GM18861 (cell line): ENCODE measurements at regions not wholly inside any gene's neighbourhood (a gene's known extent, or its start where the extent isn't known, plus 50 kb on each side); places are given as distances from the start of the nearest gene placed in this dataset.
"Not testable (repeated sequence)": the region's sequence is repeated elsewhere in the genome, so short reads cannot be mapped to it uniquely, and the experiment has no call there.

Experiments
- ATAC-seq: cut with Tn5 transposase; IDR thresholded peaks from one replicate; pipeline ENCODE4 v1.9.1; 2021; ENCODE audit not compliant: unreplicated experiment

DNA sequence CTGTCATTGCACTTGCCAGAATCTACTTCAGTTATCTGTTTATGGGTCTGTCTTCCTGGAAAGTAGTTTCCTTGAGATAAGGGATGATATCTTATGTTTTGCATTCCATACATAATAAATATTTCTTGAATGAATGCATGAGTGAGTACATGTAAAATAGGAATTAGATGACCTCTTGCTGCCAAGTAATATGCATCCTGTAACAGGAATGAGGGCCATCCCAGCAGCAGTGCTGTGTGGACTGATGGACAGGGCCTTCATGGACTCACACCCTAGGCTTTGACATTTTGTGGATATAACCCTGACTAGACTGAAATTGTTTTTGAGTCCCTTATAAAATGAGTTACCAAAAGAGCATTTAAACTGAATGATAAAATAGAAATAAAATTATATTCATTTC, 77.2 kb upstream of the NEIL3 start:
- ATAC-seq = no peak

DNA sequence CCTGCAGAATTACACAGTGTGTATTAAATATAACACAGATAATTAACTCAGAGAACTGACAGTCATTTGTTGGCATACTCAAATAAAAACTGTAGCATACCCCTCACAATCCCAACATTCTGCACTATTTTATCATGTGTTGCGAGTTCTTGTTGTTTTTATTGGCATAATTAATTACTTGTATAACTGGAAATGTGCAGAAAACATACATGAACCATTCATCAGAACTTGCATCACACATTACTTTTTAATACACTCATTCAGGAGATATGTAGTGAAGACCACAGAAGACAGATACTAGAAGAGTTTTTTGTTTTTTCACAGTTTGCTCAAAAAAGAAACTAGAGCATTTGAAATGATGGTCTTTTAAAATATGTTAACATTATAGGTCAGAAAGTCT, 74.6 kb upstream of the NEIL3 start:
- no peak for ATAC-seq

DNA sequence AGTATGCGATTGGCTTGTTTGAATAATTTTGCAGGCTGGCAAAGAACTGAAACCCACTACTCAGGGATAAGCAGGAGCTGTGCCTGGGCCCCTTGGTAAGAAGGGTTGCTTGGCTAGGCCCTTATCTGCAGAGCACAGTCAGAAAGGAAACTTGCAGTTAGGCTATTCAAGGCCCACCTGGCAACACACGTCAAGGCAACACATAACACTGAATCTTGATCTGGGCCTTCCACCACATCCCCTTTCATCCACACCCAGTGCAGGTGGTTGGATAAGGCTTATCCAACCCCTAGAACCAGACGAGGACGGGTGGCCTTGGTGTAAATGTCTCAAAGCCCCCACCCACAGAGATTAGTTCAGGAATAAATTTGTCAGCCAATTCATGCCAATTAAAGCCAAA, 72.8 kb upstream of the NEIL3 start:
- no peak for ATAC-seq

DNA sequence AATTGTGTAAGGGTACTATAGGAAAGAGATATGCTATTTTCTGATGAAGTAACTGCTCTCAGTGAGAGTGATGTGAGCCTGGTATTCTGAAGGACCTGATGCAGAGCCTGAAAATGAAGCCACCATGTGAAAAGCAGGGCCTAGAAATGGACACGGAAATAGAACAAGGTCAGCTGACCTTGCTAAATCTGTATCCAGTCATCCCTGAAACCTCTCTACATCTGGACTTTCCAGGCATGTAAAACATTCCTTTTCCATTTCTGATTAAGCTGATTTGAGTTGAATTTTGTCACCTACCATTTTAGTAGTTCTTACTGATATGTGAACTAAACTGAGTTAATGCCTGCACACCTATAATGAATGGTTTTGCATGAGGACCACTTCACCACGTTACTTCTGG, 72.4 kb upstream of the NEIL3 start:
- ATAC-seq = no peak

DNA sequence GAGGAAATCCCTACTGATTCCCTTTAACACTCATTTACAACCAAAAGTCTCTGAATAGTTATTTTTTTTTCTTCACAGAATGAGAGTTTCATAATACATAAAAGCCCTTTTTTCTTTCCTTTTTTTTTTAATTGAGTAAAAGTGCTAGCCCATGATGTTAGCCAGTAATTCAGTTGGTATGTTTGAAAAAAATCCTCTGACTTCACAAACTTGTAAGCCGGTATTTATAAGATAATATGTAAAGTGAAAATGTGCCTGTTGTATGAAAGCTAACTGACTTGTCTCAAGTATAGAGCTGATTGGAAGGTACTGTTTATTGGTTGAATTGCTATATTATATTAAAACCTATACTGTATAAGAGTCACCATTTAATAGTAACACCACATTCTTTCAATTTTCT, 70.2 kb upstream of the NEIL3 start:
- no peak for ATAC-seq

DNA sequence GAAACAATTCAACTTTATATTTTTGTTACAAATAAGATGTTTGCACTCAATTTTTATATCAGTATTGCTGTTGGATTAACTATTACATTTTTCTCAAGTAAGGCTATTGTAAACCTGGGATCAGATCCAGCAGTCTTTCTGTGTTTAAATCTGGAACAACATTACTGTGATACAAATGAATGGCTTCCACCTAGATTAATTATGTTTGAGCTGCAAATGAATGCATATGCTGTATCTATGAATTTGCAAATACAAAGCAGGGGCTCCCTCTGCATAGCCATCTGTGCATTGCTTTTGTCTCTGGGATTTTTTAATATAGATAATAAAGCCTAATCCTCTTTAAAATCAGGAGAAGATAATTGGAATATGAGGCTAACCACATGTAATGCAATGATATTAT, 69.8 kb upstream of the NEIL3 start:
- no peak for ATAC-seq

DNA sequence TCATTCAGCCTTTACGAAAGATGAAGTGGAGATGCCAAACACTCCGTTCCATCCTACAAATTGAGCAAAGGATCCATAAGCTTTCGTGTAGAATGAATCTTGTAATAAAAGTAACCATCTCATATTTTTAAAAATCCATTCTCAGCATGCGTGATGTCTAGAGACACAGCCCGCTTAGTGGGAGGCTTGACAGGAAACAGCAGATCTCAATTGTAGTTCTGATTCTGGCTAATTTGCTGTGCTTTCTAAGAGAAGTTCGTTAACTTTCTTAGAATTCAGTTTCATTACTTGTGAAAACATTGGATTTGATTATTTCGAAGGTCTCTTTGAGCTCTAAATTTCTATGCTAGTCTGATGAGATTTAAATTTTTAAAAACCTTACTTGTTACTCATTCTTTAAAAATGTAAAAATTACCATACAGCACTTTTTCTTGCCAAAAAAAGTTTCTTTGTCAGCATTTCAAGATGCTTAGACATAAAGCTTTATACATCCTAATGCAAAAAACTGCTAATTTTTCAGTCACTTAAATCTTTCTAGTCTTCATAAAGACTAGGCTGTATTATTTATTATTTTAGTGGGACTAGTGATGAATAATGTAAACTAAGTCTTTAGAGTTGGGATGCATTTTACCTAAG, 66.9 kb upstream of the NEIL3 start:
- ATAC-seq = no peak

DNA sequence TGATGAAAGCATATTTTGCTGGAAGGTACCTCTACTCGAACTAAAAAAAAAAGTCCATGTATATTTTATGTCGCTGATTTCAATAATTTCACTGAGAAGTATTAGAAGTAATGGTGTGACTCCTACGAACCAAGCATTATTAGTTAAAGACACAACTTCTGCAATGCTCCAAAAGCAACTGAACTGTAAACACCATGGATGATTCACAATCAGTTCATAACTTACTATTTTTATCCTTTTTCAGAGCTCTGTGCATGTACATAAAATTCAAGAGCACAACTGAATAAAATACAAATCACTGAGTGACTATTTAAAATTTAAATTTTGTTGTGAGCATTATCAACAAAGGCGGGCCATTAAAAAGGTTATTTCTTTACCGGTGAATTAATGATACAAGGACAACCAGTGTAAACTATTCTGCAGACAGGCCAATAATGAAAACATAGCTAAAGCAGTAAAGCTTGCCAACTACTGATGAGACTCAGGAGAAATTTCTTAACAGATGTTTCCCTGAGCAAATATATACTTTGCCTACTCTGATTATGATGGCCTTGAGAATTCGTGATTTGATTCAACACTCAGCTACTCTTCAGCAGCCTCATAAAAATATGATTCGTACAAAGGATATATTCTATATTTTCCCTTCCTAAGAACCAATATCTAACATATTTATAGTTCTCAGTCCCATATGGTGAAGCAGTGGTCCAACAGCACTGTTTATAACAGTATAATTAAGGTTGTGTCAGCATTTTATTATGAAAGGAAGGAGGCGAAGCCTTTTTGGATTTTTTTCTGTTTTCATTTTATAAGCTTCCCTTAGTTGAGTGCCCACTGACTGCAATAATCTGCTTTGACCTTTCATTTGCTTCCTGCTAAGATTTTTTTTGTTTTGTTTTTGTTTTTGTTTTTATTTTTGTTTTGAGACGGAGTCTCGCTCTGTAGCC, 62.8 kb upstream of the NEIL3 start:
- no peak for ATAC-seq

DNA sequence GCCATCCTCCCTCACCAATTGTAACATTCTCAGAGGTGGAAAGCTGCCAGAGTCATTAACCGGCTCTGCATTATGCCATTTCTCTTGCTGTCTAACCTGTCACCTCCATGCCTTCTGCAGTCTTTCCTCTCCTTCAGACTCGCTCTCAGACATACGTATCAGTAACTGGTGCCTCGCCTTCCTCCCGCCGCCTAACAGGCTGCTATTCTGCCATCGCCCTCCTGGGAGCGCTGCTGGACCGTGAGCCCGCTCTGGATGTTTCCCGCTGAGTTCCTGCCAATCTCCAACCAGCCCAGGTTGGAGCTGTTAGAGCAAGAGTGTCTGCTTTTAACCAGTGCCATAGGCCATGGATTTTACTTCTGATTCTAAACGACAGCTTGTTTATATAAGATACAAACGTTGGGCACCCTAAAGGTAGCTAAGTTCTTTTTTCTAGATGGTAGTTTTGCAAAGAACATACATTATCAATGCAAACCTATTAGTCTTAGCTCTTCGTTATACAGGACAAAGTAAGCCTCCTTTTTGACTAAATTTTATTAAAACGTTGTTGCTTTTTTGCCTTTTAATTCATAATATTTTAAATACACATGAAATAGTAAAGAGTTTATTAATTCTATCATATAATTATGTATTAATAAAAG, 59.5 kb upstream of the NEIL3 start:
- peak; percentile 98 for ATAC-seq

DNA sequence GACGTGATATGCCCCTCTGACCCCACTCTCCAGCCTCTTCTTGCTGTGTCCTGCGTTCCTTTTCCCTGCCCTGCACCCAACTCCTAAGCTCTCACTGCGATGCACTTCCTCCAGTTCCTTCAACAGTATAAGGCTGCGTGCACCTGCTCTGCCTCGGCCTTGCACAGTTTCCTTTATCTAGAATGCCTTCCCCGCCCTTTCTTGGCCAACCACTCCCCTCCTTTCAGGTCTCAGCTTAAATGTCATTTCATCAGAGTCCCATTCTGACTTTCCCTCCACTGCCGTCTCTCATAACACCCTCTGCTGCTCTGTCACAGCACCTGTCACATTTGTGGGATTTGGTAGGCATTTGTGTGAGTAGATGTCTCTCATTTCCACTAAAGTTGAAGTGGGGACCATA, 58.4 kb upstream of the NEIL3 start:
- ATAC-seq = no peak

DNA sequence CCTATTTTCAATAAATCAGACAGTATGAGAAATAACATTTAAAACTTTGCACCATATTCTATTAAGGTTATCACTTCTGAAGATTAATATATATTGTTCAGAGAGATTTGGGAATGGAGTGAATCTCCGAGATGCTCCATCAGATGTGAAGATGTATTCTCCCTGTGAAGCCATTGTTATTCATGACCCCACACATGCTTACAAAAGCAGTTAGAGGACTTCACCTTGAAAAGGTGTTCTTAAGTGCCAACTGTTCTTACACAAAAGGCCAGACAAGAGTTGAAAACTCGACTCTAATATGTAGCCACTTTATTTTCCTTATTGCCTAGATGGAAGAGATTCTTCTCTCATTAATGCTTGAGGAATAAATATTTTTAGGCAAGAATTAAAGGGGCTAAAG, 54.3 kb upstream of the NEIL3 start:
- ATAC-seq = no peak

DNA sequence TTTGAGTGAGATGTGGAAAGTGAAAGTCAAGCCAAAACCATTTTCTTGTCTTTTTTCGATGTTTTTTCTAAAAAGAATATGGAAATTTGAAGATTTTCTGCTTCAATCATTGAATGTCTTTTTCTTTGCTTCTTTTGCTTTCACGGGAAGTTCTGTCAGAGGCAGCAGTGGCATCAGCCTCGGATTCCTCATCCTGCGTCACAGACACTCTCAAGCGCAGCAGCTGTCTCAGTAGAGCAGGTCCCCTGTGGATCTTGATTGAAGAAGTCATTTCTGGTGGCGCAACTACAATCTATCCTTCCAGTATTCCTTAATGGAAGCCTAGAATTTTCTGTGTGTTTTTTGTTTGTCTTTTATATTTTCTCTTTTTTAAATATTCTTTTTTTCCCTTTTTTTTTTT, 52.7 kb upstream of the NEIL3 start:
- no peak for ATAC-seq

DNA sequence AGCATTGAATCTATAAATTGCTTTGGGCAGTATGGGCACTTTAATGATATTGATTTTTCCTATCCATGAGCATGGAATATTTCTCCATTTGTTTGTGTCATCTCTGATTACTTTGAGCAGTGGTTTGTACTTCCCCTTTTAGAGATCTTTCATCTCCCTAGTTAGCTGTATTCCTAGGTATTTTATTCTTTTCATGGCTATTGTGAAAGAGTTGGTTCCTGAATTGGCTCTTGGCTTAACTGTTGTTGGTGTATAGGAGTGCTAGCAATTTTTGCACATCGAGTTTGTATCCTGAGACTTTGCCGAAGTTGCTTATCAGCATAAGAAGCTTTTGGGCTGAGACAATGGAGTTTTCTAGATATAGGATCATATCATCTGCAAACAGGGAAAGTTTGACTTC, 50.2 kb upstream of the NEIL3 start:
- ATAC-seq = not testable (repeated sequence)
